OCI-LY7 (cell line): ENCODE measurements at regions not wholly inside any gene's neighbourhood (a gene's known extent, or its start where the extent isn't known, plus 50 kb on each side); places are given as distances from the start of the nearest gene placed in this dataset.
"Not testable (repeated sequence)": the region's sequence is repeated elsewhere in the genome, so short reads cannot be mapped to it uniquely, and the experiment has no call there.

Experiments
- EZH2phosphoT487 ChIP-seq: fragments of 200-600 bp; sonication (generic); IDR thresholded peaks from 2 replicates; pipeline ENCODE4 v1.6.1; 2018; ENCODE audit warnings: low read depth, borderline replicate concordance, mild to moderate bottlenecking, mixed run types, antibody characterized with exemption, low read length, moderate library complexity, mixed read lengths
- TF ChIP-seq, protein P1 (sequence below): fragments of 200-600 bp; sonication (generic); conservative IDR thresholded peaks from 2 replicates; pipeline ENCODE4 v1.5.1; 2014; ENCODE audit warnings: mild to moderate bottlenecking, antibody characterized with exemption, low read length, moderate library complexity, mixed read lengths

DNA sequence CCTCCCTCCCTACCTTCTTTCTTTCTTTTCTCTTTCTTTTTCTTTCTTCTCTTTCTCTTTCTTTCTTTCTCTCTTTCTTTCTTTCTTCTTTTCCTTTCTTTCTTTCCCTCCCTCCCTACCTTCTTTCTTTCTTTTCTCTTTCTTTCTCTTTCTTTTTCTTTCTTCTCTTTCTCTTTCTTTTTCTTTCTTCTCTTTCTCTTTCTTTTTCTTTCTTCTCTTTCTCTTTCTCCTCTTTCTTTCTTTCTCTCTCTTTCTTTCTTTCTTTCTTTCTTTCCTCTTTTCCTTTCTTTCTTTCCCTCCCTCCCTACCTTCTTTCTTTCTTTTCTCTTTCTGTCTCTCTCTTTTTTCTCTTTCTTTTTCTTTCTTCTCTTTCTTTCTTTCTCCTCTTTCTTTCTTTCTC is 96.8 kb upstream of the SLC24A4 start:
- not testable (repeated sequence) for TF ChIP-seq EZH2phosphoT487
- TF ChIP-seq, protein P1, sequence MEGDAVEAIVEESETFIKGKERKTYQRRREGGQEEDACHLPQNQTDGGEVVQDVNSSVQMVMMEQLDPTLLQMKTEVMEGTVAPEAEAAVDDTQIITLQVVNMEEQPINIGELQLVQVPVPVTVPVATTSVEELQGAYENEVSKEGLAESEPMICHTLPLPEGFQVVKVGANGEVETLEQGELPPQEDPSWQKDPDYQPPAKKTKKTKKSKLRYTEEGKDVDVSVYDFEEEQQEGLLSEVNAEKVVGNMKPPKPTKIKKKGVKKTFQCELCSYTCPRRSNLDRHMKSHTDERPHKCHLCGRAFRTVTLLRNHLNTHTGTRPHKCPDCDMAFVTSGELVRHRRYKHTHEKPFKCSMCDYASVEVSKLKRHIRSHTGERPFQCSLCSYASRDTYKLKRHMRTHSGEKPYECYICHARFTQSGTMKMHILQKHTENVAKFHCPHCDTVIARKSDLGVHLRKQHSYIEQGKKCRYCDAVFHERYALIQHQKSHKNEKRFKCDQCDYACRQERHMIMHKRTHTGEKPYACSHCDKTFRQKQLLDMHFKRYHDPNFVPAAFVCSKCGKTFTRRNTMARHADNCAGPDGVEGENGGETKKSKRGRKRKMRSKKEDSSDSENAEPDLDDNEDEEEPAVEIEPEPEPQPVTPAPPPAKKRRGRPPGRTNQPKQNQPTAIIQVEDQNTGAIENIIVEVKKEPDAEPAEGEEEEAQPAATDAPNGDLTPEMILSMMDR, result not testable (repeated sequence)
